Panc1 (cell line): ENCODE measurements at regions not wholly inside any gene's neighbourhood (a gene's known extent, or its start where the extent isn't known, plus 50 kb on each side); places are given as distances from the start of the nearest gene placed in this dataset.

ENCODE experiments used
- ATAC-seq: fragments of 200-7000 bp; cut with Tn5 transposase; 2 replicates; pipeline ENCODE4 v1.9.1; 2020; ENCODE audit warnings: mild to moderate bottlenecking, moderate library complexity
- BruUV-seq: library from RNA; stranded (reverse); fragments of 400-500 nt; replicated peaks from 2 replicates; lab custom pipeline; 2021; lab: Mats Ljungman, UMichigan
- CTCF ChIA-PET: fragments of 300-600 bp; sonication (Branson Sonifier 250); formaldehyde crosslinking; loops from one replicate; lab custom pipeline; 2022; ENCODE audit warnings: antibody characterized with exemption; lab: Charles Lee
- POLR2A ChIA-PET: fragments of 300-600 bp; sonication (Branson Sonifier 250); formaldehyde crosslinking; loops from one replicate; lab custom pipeline; 2022; ENCODE audit warnings: antibody characterized with exemption; lab: Charles Lee
- DNase-seq: peaks from one replicate; pipeline ENCODE4 v3.0.0-alpha.2; 2010; ENCODE audit warnings: low read depth, low spot score
- H3K27ac ChIP-seq: 2 replicates; pipeline ENCODE4 v1.5.1; 2011; ENCODE audit warnings: mild to moderate bottlenecking, low read length, inconsistent platforms
- H3K27me3 ChIP-seq: fragments of 200-500 bp; sonication (Bioruptor generic); 2 replicates; pipeline ENCODE4 v1.6.0; 2014; ENCODE audit warnings: low read length, inconsistent platforms; ENCODE audit not compliant: control insufficient read depth, insufficient read depth
- H3K36me3 ChIP-seq: fragments of 200-500 bp; sonication (Bioruptor generic); 2 replicates; pipeline ENCODE4 v1.5.1; 2014; ENCODE audit warnings: inconsistent platforms, mild to moderate bottlenecking, low read length, moderate library complexity; ENCODE audit not compliant: control insufficient read depth, insufficient read depth
- H3K4me1 ChIP-seq: 2 replicates; pipeline ENCODE4 v1.5.1; 2011; ENCODE audit warnings: inconsistent platforms, mild to moderate bottlenecking, low read length, moderate library complexity; ENCODE audit not compliant: control insufficient read depth, insufficient read depth
- H3K4me3 ChIP-seq, 2 experiments: 2 replicates each; pipeline ENCODE4 v1.5.1; 2011 to 2012; ENCODE audit warnings: low read depth in 2 of 2, low read length in 2 of 2, mild to moderate bottlenecking in 2 of 2, inconsistent platforms in 1 of 2, moderate library complexity in 1 of 2
- H3K9me3 ChIP-seq: fragments of 200-500 bp; sonication (Bioruptor generic); 2 replicates; pipeline ENCODE4 v1.5.1; 2014; ENCODE audit warnings: low read depth, mild to moderate bottlenecking, inconsistent platforms, low read length, moderate library complexity; ENCODE audit not compliant: control insufficient read depth, insufficient read depth
- CTCF ChIP-seq: fragments of 450-650 bp; IDR thresholded peaks from 2 replicates; pipeline ENCODE4 v1.5.1; 2017; ENCODE audit warnings: mild to moderate bottlenecking
- POLR2AphosphoS5 ChIP-seq: IDR thresholded peaks from 2 replicates; pipeline ENCODE4 v1.6.1; 2012; ENCODE audit warnings: mild to moderate bottlenecking, low read depth, low read length, moderate library complexity
- REST ChIP-seq, 2 experiments: IDR thresholded peaks; 2 replicates each; pipeline ENCODE4 v1.6.1; 2011 to 2012; ENCODE audit warnings: low read depth in 2 of 2, control low read depth in 1 of 2, low read length in 1 of 2, mild to moderate bottlenecking in 1 of 2, moderate library complexity in 1 of 2; ENCODE audit not compliant: insufficient read depth in 1 of 2
- SIN3A ChIP-seq: IDR thresholded peaks from 2 replicates; pipeline ENCODE4 v1.6.1; 2012; ENCODE audit warnings: low read depth, mild to moderate bottlenecking, low read length, moderate library complexity, borderline replicate concordance; ENCODE audit not compliant: insufficient read depth
- TCF7L2 ChIP-seq: IDR thresholded peaks from 2 replicates; pipeline ENCODE4 v1.6.1; 2011; ENCODE audit warnings: mild to moderate bottlenecking, low read depth, low read length, inconsistent platforms
- in situ Hi-C: cut with HindIII; loops from 2 replicates; pipeline ENCODE4 v1.10.0; 2016; ENCODE audit warnings: low sequenced_read_pairs, low pct_unique_long_range_greater_than_20kb
- intact Hi-C: fragments of 100-400 bp; cut with micrococcal nuclease; formaldehyde crosslinking; loops from one replicate; pipeline ENCODE4 v1.10.0; 2022; ENCODE audit not compliant: unreplicated experiment

- H3K9me3 ChIP-seq, result no peaks in the 10 kb centered on the region
- H3K36me3 ChIP-seq, result no peaks in the 10 kb centered on the region
- CTCF ChIA-PET, result no interaction called here
- no peak for TF ChIP-seq CTCF
- TF ChIP-seq SIN3A, result no peak
- no peak for TF ChIP-seq TCF7L2
- no peak for TF ChIP-seq POLR2AphosphoS5
- TF ChIP-seq REST (IDR thresholded peaks at IDR 0.05; ENCODE audit: insufficient read depth in 1 of 2, low read depth in 2 of 2, low read length in 1 of 2), result no peak
- no peaks in the 10 kb centered on the region for H3K4me1 ChIP-seq
- no peak overlapping the region for H3K27ac ChIP-seq
- intact Hi-C loops (no loop called here), in situ Hi-C loops (no loop called here)
- DNase-seq (no peak), ATAC-seq (no peak)
- POLR2A ChIA-PET, result no interaction called here
- H3K4me3 ChIP-seq, result no peak overlapping the region
- H3K27me3 ChIP-seq, result no peaks in the 10 kb centered on the region
- BruUV-seq, result no TSS peak
Observed at GRCh38 chr2:78602862-78603261, 422.6 kb upstream of the REG3G start.

- Histone ChIP-seq H3K4me3 (no peak overlapping the region), H3K36me3 (no peaks in the 10 kb centered on the region), H3K4me1 (no peaks in the 10 kb centered on the region), H3K27ac (no peak overlapping the region), H3K27me3 (no peaks in the 10 kb centered on the region), H3K9me3 (no peaks in the 10 kb centered on the region)
- POLR2A ChIA-PET, result no interaction called here
- ATAC-seq (no peak), DNase-seq (no peak)
- CTCF ChIA-PET, result no interaction called here
- TF ChIP-seq POLR2AphosphoS5, result no peak
- TF ChIP-seq SIN3A, result no peak
- no peak for TF ChIP-seq TCF7L2
- no peak for TF ChIP-seq REST (IDR thresholded peaks at IDR 0.05; ENCODE audit: insufficient read depth in 1 of 2, low read depth in 2 of 2, low read length in 1 of 2)
- no peak for TF ChIP-seq CTCF
- in situ Hi-C loops, result no loop called here
- intact Hi-C loops, result no loop called here
- BruUV-seq, result no TSS peak
Observed at GRCh38 chr2:78606895-78607294, 418.6 kb upstream of the REG3G start.
